Endodermal cell (in vitro differentiated cells): ENCODE measurements at regions not wholly inside any gene's neighbourhood (a gene's known extent, or its start where the extent isn't known, plus 50 kb on each side); places are given as distances from the start of the nearest gene placed in this dataset.

Experiments used
- DNase-seq: peaks from one replicate; pipeline ENCODE4 v3.0.0-alpha.2; 2017
- H3K27ac ChIP-seq: 2 replicates; pipeline ENCODE4 v1.5.1; 2013; ENCODE audit warnings: mild to moderate bottlenecking, low read depth, low read length, moderate library complexity
- H3K27me3 ChIP-seq: 2 replicates; pipeline ENCODE4 v1.6.1; 2013; ENCODE audit warnings: mild to moderate bottlenecking, low read length, moderate library complexity; ENCODE audit not compliant: insufficient read depth, control insufficient read depth, poor library complexity, severe bottlenecking
- H3K36me3 ChIP-seq: 2 replicates; pipeline ENCODE4 v1.7.0; 2013; ENCODE audit warnings: mild to moderate bottlenecking, low read length, moderate library complexity; ENCODE audit not compliant: control insufficient read depth, insufficient read depth
- H3K4me1 ChIP-seq: one replicate; pipeline ENCODE4 v1.7.0; 2013; ENCODE audit warnings: low read length; ENCODE audit not compliant: control insufficient read depth, insufficient read depth
- H3K4me3 ChIP-seq: 2 replicates; pipeline ENCODE4 v1.5.1; 2013; ENCODE audit warnings: mild to moderate bottlenecking, low read length, moderate library complexity
- H3K9ac ChIP-seq: 2 replicates; pipeline ENCODE4 v1.6.1; 2013; ENCODE audit warnings: mild to moderate bottlenecking, low read length, moderate library complexity; ENCODE audit not compliant: poor library complexity, severe bottlenecking; ENCODE audit errors: extremely low read depth
- H3K9me3 ChIP-seq: 2 replicates; pipeline ENCODE4 v1.6.1; 2013; ENCODE audit warnings: mild to moderate bottlenecking, low read length, moderate library complexity; ENCODE audit not compliant: control insufficient read depth
- H3K27ac Mint-ChIP-seq: 2 replicates; pipeline ENCODE4 v1.8.0; 2020; ENCODE audit warnings: mixed read lengths
- H3K27me3 Mint-ChIP-seq: 2 replicates; pipeline ENCODE4 v1.8.0; 2021; ENCODE audit warnings: mild to moderate bottlenecking, mixed read lengths; ENCODE audit not compliant: insufficient read depth
- H3K36me3 Mint-ChIP-seq: 2 replicates; pipeline ENCODE4 v1.8.0; 2020; ENCODE audit warnings: low read depth, mixed read lengths
- H3K4me1 Mint-ChIP-seq: 2 replicates; pipeline ENCODE4 v1.8.0; 2020; ENCODE audit warnings: mixed read lengths
- H3K4me3 Mint-ChIP-seq: 2 replicates; pipeline ENCODE4 v1.8.0; 2020; ENCODE audit warnings: mild to moderate bottlenecking, moderate library complexity, mixed read lengths
- H3K9me3 Mint-ChIP-seq: 2 replicates; pipeline ENCODE4 v1.8.0; 2020; ENCODE audit warnings: mild to moderate bottlenecking, mixed read lengths
- CTCF ChIP-seq: fragments of 200-600 bp; sonication (generic); conservative IDR thresholded peaks from 2 replicates; pipeline ENCODE4 v1.5.0; 2021; ENCODE audit warnings: antibody characterized with exemption, mild to moderate bottlenecking

DNA sequence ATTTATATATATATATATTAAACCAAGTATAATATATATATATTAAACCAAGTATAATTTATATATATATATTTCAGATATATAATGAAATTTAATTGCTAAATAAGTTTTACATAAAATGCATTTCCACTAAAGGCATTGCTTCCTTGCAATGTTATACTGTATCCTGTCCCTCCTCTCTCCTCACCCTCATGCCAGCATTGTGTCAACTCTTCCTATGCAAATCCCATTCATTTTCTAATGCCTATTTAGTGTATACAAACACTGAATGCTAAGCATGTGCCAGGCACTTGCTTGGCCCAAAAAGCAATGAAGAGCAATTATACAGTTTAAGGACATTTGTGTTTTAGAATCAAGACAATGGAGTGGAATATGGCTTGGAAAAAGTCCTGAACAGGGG, 71.7 kb upstream of the PRMT6 start:
- no peak for DNase-seq
- Mint-ChIP-seq H3K4me3 (no peak overlapping the region), H3K36me3 (no peaks in the 10 kb centered on the region), H3K27ac (no peak overlapping the region), H3K4me1 (peaks cover 2% of the 10 kb centered on the region), H3K27me3 (no peaks in the 10 kb centered on the region), H3K9me3 (no peaks in the 10 kb centered on the region)
- Histone ChIP-seq H3K9me3 (no peaks in the 10 kb centered on the region), H3K4me3 (no peak overlapping the region), H3K36me3 (no peaks in the 10 kb centered on the region), H3K27me3 (no peaks in the 10 kb centered on the region), H3K4me1 (no peaks in the 10 kb centered on the region), H3K9ac (no peak overlapping the region), H3K27ac (no peak overlapping the region)
- no peak for TF ChIP-seq CTCF

DNA sequence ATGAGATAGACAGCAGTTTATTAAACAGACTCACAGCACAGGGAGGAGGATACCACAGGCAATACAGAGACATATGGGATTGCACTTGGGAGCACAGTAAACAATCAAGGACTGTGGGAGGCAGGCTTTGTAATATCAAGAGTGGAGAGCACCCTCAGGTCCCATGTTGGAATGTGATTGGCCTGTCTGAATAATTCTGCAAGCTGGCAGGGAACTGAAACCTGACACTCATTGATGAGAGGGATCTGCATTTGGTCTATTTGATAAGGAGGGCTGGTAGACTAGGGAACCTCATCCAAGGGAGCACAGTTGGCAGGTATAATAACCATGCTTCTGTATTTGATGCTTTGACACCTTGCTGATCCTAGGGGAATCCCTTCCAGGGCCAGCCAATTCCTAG, 69.9 kb upstream of the PRMT6 start:
- TF ChIP-seq CTCF = no peak
- Histone ChIP-seq H3K27me3 (no peaks in the 10 kb centered on the region), H3K9ac (no peak overlapping the region), H3K9me3 (no peaks in the 10 kb centered on the region), H3K36me3 (no peaks in the 10 kb centered on the region), H3K4me1 (no peaks in the 10 kb centered on the region), H3K4me3 (no peak overlapping the region), H3K27ac (no peak overlapping the region)
- H3K27me3 Mint-ChIP-seq = no peaks in the 10 kb centered on the region
- no peaks in the 10 kb centered on the region for H3K9me3 Mint-ChIP-seq
- no peak overlapping the region for H3K27ac Mint-ChIP-seq
- no peak overlapping the region for H3K4me3 Mint-ChIP-seq
- H3K36me3 Mint-ChIP-seq = no peaks in the 10 kb centered on the region
- peaks cover 2% of the 10 kb centered on the region for H3K4me1 Mint-ChIP-seq
- no peak for DNase-seq

DNA sequence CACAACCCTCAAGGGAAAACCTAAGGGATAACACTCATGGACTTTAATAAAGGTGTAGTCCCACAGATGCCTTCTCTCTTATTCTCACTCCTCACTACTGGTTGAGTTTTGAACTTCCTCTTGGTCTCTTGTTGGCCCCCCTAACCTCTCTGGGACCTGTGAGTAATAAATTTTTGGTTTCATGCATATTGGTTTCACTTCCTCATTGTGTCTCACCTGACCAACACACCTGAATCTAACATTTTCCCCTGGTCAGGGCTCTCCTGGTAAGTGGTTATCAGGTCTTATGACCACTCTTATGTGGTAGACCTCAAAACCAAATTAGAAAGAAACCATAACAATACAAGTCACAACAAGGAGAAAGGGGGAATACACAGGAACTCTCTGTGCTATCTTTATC, 60.5 kb upstream of the PRMT6 start:
- Mint-ChIP-seq H3K9me3 (no peaks in the 10 kb centered on the region), H3K27me3 (no peaks in the 10 kb centered on the region), H3K27ac (no peak overlapping the region), H3K4me1 (no peaks in the 10 kb centered on the region), H3K36me3 (no peaks in the 10 kb centered on the region), H3K4me3 (no peak overlapping the region)
- TF ChIP-seq CTCF = no peak
- Histone ChIP-seq H3K4me1 (no peaks in the 10 kb centered on the region), H3K27me3 (no peaks in the 10 kb centered on the region), H3K9ac (no peak overlapping the region), H3K4me3 (no peak overlapping the region), H3K9me3 (no peaks in the 10 kb centered on the region), H3K27ac (no peak overlapping the region), H3K36me3 (no peaks in the 10 kb centered on the region)
- DNase-seq = no peak
